ENCODE measurements at regions not wholly inside any gene's neighbourhood (a gene's known extent, or its start where the extent isn't known, plus 50 kb on each side); places are given as distances from the start of the nearest gene placed in this dataset.

DNA sequence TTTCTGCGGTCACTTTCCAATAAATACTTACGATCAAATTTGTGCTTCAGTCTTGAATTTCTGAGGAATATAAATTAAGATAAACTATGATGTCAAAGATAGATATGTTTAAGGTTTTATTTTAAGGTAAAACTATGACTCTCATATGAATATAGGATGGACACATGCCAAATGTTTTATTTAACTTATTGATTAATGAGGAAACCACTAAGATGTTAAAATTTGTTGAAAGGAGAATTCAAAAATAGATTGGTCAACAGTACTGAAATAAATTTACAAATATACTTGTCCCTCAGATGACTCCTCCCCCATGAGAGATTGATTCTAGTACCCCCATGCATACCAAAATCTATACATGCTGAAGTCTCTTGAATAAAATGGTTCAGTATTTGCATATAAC, 319.7 kb upstream of the KCNH8 start (continued):
- TF ChIP-seq, protein P1, sequence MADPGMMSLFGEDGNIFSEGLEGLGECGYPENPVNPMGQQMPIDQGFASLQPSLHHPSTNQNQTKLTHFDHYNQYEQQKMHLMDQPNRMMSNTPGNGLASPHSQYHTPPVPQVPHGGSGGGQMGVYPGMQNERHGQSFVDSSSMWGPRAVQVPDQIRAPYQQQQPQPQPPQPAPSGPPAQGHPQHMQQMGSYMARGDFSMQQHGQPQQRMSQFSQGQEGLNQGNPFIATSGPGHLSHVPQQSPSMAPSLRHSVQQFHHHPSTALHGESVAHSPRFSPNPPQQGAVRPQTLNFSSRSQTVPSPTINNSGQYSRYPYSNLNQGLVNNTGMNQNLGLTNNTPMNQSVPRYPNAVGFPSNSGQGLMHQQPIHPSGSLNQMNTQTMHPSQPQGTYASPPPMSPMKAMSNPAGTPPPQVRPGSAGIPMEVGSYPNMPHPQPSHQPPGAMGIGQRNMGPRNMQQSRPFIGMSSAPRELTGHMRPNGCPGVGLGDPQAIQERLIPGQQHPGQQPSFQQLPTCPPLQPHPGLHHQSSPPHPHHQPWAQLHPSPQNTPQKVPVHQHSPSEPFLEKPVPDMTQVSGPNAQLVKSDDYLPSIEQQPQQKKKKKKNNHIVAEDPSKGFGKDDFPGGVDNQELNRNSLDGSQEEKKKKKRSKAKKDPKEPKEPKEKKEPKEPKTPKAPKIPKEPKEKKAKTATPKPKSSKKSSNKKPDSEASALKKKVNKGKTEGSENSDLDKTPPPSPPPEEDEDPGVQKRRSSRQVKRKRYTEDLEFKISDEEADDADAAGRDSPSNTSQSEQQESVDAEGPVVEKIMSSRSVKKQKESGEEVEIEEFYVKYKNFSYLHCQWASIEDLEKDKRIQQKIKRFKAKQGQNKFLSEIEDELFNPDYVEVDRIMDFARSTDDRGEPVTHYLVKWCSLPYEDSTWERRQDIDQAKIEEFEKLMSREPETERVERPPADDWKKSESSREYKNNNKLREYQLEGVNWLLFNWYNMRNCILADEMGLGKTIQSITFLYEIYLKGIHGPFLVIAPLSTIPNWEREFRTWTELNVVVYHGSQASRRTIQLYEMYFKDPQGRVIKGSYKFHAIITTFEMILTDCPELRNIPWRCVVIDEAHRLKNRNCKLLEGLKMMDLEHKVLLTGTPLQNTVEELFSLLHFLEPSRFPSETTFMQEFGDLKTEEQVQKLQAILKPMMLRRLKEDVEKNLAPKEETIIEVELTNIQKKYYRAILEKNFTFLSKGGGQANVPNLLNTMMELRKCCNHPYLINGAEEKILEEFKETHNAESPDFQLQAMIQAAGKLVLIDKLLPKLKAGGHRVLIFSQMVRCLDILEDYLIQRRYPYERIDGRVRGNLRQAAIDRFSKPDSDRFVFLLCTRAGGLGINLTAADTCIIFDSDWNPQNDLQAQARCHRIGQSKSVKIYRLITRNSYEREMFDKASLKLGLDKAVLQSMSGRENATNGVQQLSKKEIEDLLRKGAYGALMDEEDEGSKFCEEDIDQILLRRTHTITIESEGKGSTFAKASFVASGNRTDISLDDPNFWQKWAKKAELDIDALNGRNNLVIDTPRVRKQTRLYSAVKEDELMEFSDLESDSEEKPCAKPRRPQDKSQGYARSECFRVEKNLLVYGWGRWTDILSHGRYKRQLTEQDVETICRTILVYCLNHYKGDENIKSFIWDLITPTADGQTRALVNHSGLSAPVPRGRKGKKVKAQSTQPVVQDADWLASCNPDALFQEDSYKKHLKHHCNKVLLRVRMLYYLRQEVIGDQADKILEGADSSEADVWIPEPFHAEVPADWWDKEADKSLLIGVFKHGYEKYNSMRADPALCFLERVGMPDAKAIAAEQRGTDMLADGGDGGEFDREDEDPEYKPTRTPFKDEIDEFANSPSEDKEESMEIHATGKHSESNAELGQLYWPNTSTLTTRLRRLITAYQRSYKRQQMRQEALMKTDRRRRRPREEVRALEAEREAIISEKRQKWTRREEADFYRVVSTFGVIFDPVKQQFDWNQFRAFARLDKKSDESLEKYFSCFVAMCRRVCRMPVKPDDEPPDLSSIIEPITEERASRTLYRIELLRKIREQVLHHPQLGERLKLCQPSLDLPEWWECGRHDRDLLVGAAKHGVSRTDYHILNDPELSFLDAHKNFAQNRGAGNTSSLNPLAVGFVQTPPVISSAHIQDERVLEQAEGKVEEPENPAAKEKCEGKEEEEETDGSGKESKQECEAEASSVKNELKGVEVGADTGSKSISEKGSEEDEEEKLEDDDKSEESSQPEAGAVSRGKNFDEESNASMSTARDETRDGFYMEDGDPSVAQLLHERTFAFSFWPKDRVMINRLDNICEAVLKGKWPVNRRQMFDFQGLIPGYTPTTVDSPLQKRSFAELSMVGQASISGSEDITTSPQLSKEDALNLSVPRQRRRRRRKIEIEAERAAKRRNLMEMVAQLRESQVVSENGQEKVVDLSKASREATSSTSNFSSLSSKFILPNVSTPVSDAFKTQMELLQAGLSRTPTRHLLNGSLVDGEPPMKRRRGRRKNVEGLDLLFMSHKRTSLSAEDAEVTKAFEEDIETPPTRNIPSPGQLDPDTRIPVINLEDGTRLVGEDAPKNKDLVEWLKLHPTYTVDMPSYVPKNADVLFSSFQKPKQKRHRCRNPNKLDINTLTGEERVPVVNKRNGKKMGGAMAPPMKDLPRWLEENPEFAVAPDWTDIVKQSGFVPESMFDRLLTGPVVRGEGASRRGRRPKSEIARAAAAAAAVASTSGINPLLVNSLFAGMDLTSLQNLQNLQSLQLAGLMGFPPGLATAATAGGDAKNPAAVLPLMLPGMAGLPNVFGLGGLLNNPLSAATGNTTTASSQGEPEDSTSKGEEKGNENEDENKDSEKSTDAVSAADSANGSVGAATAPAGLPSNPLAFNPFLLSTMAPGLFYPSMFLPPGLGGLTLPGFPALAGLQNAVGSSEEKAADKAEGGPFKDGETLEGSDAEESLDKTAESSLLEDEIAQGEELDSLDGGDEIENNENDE (IDR thresholded peaks at IDR 0.05; ENCODE audit: insufficient replicate concordance, low read length), result no peak
- no peak for TF ChIP-seq MAFK (IDR thresholded peaks at IDR 0.05; ENCODE audit: low read depth, low read length)
- no peak for TF ChIP-seq GABPA (IDR thresholded peaks at IDR 0.05; ENCODE audit: borderline replicate concordance, insufficient read depth, low read length)
- TF ChIP-seq SUZ12 (IDR thresholded peaks at IDR 0.05; ENCODE audit: low read length), result no peak
- TF ChIP-seq KDM1A (IDR thresholded peaks at IDR 0.05; ENCODE audit: borderline replicate concordance, low read length), result no peak
- TF ChIP-seq HDAC6 (IDR thresholded peaks at IDR 0.05; ENCODE audit: low read depth, low read length), result no peak
- no peak for TF ChIP-seq GTF2F1 (IDR thresholded peaks at IDR 0.05; ENCODE audit: borderline replicate concordance, low read depth, low read length)
- no peak for TF ChIP-seq CBX8 (IDR thresholded peaks at IDR 0.05; ENCODE audit: borderline replicate concordance, low read depth, low read length)

Data from H1 (cell line).